Umbilical cord (tissue), 1 donor: ENCODE measurements at regions not wholly inside any gene's neighbourhood (a gene's known extent, or its start where the extent isn't known, plus 50 kb on each side); places are given as distances from the start of the nearest gene placed in this dataset.

Experiments used
- DNase-seq: peaks from one replicate; pipeline ENCODE4 v3.0.0-alpha.2; 2015; ENCODE audit warnings: low spot score

DNA sequence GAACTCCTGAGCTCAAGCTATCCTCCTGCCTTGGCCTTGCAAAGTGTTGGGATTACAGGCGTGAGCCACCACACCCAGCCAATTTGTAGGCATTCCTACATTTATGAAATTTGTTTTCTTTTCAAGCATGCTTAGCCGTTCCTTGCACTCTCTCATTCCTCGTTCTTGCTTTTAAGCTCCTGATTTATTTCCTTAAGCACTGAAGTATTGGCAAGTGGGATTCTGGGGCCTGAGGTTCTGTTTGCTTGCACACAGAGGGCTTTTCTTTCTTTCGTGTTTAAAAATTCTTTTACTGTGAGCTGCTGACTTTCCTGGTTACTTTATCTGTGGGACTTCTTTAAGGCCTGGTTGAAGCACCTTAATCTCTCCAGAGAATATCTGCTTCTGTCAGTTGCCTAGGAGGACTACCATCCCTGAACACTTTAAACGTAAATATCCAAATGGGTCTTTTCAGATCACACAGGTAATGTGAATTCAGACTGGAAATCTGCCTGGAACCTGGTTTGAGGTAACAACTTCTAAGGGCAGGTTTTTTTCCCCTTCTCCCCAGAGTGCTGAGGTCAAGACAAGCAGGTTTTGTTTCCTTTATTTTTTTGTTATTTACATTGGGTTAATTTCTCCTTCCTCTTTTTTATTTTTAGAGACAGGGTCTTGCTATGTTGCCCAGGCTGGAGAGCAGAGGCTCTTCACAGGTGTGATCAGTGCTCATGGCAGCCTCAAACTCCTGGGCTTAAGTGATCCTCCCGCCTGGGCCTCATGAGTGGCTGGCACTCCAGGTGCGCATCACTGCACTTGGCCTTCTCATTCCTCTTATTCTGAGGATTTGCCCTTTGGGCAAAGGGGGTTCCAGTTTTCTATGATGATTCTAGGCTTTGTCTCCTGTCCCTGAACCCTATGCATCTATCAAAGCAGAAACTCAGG, 102.9 kb downstream of the PFKFB3 start:
- DNase-seq, result peak; percentile 76

DNA sequence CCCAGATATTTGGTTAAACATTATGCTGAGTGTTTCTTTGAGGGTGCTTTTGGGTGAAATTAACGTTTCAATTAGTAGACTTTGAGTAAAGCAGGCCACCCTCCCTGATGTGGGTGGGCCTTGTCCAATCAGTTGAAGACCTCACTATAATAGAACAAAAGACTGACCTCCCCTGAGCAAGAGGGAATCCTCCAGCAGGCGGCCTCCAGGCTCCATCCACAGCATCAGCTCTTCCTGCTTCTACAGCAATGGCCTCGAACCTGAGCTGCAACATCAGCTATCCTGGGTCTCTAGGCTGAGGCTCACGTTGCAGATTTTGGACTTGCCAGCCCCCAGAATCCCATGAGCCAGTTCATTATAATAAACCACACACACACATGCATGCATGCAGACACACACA, 104.2 kb downstream of the PFKFB3 start:
- no peak for DNase-seq

DNA sequence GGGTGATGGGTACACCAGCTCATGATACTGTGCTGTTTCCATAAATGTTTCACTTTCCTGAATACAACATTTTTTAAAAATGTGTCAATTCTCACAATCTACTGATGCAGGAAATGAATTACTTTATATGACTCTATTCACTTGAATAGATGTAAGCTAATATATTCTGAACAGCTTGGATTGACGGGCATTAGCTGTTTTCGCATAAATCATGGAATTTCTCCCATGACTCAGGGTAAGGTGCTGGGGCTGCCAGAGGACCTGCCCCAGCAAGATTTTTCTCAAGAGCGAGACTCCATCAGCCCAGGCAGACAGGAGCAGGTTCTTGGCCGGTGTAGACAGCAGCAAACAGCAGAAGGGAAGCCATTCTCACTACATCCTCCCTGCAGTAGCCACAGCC, 107.1 kb downstream of the PFKFB3 start:
- DNase-seq, result no peak

DNA sequence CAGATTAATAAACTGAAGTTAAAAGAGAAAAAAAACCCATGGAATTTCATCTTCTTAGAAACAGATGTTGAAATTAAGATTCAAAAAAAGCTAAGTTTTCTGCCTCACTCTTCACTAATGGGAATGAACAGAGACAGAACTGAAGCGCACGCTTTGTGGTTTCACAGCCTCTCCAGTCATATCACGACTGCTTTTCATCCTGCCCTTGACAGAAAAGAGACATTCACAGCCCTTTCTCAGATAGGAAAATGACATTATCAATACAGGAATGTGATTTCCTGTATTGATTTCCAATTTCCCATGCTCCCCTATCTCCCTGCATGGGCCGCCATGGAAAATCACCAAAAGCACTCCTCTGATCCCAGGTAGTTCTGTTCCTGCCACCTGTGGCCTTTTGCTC, 108.2 kb downstream of the PFKFB3 start:
- no peak for DNase-seq

DNA sequence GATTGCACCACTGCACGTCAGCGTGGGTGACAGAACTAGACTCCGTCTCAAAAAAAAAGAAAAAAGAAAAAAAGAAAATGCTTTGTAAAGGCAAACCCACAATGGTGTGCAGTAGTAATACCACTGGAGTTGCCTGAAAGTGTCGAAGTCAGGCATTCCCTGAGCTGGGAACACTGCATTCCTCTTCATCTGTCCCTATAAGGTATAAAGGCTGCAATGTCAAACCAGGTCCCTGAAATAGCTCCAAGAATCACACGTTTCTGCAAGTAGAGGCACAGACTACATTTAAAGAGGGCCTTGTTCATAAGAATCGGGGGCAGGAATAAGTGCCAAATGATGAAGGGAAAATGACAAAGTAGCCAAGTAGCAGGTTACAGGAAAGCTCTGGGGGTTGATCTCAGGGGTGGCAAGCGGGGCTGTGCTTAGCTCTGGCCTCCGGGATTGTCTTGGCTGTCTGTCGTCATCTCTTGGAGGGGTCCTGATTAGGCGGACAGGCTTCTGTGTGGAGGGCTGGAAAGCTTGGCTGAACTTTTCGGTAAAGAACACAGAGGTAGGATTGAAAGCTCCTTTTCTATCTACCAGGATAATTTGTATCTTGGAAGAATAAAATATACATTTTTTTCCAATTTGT, 109.1 kb downstream of the PFKFB3 start:
- no peak for DNase-seq

DNA sequence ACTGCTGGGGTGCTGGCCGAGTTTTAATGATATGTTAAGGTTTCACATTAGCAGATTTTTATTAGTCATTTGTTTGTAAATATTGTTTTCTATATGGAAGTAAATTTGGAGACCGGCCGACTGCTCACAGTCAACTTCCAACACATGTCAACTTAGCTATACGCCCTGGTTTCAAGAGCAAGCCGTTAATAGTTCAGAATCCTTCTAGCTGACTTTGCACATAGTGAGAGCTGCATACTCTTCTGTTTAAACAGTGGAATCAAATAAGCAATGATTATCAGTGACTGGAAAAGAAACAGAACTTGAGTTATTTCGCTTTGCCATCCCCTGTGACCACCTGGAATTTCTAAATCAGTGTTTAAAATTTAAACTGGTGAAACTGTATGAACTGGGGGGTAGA, 109.9 kb downstream of the PFKFB3 start:
- DNase-seq, result no peak

DNA sequence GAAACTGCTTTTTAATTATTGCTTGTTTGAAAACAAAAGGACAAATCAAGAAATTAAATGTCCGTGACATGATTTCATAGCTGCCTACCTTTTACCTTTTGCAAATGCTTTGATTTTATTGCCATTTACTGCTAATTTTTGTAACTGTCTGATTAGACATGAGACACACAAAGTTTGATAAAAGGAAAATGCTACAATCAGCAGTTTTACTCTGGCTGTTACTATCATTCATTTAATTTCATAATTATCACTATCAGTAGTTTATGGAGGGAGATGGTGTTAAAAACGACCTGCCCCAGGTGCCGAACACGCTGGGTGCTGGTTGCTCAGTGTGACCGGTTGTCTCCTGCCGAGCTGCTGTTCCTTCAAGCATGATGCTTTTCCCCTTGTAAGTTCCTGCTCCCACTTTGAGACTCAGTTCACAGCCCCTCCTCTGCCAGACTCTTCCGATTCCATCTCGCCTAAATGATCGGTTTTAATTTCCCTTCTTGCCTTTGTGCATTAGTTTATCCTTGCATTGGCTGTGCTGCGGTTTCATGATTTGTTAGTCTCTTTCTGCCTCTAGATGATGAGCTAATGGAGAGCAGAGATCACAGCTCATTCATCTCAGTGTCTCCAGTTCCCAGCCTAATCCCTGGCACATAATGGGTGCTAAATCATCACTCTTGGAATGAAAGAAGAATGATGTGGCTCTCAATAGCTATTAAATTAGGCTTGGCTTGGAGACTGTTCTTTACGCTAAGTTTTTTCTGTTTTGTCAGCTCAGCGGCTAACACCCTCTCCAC, 110.6 kb downstream of the PFKFB3 start:
- DNase-seq, result no peak

DNA sequence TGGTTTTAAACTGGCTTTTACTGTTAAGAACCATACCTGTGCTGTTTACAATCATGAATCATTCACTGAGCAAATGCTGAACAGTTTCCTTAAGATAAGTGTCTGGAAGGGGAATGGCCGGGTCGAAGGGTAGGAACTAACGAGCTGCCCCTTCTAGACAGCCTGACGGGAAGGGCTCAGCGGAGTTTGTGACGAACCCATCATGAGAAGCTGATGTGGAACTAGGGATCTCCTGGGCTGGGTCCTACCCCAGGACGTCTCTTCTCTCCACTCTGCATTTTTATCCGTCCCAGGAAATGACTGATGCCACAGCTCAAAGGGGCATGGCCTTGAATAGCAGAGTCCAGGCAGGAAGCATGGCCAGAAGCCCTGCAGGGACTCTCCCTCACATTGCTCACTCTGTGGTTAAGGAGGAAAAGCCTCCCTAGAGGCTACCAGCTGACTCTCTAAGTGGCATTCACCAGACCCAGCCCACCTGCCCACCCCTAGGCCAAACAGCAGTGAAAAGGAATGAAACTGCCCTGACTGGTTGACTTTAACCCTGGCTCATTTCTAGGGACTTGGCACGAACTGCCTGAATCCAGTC, 112.0 kb downstream of the PFKFB3 start:
- DNase-seq, result no peak

DNA sequence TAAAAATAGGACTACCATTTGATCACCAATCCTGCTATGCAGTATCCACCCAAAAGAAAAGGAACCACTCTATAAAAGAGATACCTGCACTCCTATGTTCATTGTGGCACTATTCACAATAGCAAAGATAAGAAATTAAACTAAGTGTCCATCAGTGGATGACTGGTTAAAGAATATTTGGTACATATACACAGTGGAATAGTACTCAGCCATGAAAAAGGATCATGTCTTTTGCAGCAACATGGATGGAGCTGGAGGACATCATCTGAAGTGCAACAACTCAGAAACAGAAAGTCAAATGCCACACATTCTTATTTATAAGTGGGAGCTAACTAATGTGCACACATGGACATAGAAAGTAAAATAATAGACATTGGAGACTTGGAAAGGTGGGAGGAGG, 116.4 kb downstream of the PFKFB3 start:
- DNase-seq, result no peak

DNA sequence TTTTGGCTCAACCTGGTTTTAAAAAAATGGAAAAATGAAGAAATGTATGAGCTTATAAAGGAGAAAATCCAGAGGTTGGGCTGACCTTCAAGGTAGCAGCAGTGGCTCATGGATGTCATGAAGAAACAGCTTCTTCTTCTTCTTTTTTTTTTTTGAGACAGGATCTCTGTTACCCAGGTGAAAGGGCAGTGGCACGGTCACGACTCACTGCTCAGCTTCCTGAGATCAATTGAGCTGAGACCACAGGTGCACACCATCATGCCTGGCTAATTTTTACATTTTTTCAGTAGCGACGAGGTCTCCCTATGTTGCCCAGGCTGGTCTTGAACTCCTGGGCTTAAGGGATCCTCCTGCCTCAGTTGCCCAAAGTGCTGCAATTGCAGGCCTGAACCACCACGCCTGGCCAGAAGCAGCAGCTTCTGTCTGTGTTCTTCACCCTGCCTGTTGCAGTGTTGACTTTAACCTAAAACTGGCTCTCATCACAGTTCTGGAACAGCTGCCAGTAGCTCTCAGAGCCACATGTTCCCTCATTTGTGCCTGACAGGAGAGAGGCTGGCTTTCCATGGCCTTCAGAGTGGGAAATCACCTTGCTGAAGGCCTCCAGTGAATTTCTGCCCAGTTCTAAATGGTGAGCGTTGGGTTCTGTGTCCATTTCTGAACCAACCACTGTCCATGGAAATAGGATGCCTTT, 117.7 kb downstream of the PFKFB3 start:
- no peak for DNase-seq

DNA sequence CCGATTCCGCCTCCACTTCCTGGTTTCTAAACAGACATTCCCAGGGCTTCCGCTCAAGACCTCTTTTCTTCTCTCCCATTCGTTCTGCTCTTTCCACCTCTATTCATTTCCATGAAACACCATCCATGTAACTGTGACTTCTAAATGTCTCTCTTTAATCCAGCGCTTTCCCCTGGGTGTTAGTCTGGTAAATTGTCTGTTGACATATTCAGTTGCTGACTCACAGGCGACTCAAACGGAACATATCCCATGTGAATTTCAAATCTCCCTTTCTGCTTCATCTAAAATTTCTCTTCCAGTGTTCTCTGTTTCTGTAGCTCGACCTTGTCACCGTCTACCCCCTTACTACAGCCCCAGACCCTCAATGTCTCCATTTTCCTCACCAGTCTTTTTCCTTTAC, 119.1 kb downstream of the PFKFB3 start:
- DNase-seq, result no peak

DNA sequence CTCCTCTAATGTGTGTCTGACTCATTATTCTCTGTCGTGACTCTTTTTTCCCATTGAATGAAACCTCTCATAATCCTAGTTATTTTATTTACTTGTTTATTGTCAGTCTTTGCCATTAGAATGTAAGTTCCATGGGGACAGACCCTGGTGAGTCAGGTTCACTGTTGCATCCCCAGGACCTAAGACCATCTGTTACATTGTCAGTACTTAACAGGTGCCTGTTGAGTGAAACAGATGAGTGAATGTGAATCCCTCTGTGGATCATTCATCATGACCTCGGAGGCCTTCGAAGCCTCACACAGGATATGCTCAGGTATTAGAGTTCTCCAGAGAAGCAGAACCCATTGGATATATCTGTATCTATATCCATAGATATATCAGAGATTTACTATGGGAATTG, 120.1 kb downstream of the PFKFB3 start:
- DNase-seq, result no peak

DNA sequence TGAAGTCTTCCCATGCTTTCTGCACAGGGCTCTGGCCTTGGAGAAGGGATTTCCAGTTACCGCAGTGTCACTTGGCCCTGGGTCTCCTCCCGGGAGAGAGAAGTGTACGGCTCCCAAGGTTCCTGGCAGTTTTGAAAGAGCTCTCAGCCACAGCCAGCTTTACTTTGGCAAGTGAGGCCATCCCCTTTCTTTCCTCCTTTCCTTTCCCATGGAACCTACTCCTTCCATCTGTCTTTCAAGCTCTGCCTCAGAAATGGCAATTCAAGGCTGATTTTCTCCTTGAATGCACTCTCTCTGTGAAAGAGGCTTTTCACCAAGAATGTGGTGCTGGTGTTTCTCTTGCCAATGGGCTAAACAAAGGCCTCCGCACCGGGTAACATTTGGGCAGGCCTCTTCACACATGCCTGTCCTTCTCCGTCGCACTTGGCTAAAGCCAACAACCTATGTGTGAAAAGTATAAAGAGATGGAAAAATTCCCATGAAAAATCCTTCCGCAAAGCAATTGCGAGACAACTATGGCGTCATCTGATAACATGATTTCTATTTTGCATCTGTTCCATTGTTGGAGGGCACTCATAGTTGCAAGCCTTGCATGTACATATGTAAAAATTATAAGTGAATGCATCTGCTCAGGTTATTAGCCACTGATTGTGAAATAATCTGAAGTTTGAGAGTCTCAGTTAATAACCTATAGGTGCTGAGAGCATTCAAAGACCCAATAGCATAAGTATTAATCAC, 125.4 kb downstream of the PFKFB3 start:
- DNase-seq, result no peak

DNA sequence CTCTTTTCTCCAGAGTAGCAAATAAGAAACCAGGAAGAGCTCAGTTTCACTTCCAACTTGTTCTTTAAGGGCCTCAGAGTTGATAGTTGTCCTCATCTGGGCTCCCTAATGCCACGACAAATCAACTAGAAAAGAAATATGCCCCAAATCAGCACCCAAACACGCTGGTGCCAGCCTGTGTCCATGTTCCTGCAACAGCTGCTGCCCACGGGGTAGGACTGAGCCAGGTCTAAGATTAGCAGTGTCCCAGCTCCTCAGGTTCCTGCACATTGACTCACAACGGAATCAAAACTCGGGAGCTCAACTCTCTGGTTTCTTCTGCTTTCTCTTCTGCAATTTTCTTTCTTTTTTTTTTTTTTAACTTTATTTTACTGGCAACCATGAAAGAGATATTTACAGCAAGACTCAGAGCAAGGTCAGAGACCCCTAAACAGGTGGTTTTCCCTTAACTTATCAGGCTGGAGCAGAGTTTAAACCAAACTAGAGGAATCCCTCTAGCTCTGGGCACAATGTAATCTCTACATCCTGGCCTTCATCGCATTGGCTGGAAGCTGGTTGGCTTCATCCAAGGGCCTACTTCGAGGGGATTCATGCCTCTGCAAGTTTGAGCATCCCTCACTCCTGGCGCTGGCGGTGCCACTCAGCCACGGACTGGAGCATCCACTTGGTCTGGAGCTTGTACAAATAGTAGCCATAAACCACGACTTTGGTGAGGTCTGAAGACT, 126.1 kb downstream of the PFKFB3 start:
- DNase-seq, result peak; percentile 6

DNA sequence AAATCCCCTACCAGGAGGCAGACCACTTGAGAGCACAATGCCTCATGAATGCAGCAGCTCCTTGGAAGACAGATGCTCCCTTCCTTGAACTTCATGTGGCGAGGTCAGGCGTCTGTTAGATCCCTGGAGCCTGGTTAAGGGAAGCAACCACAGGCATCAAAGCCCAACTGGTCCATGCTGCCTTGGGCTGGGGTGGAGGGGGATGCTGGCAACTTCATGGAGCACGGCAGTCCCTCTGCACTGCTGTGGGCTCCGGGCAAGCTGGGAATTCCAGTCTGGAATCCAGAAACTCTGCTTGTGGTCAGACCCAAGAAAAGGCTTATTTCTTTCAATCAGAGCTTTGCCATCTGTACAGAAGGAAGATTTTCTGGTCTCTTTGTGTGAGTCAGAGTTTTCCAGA, 130.4 kb downstream of the PFKFB3 start:
- no peak for DNase-seq

DNA sequence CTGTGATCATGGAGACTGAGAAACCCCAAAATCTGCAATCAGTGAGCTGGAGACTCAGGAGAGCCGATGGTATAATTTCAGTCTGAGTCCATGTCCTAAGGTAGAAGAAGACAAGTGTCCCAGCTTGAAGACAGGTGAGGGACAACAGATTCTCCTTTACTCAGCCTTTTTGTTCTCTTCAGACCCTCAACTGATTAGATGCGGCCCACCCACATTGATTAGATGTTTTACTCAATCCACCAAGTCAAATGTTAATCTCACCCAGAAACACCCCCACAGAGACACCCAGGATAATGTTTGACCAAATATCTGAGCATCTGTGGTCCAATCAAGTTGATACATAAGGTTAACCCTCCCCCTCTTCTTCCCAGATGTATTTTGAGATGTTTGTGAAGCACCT, 131.2 kb downstream of the PFKFB3 start:
- no peak for DNase-seq

DNA sequence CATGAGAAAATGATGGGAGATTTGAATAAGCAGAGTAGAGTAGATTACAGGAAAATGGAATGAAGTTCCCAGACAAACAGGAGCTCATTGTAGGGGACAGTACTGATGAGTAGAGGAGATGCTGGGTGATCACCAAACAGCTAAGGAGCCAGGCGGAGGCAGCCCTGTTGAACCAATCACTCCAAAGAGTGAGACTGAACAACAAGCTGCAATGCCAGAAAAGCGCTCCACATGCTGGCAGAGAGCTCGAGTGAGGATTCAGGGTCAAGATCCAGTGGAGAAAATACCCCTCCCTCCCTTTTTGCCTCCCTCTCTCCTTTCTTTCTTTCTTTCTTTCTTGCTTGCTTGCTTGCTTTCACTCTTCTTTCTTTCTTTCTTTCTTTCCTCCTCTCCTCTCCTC, 133.3 kb downstream of the PFKFB3 start:
- no peak for DNase-seq

DNA sequence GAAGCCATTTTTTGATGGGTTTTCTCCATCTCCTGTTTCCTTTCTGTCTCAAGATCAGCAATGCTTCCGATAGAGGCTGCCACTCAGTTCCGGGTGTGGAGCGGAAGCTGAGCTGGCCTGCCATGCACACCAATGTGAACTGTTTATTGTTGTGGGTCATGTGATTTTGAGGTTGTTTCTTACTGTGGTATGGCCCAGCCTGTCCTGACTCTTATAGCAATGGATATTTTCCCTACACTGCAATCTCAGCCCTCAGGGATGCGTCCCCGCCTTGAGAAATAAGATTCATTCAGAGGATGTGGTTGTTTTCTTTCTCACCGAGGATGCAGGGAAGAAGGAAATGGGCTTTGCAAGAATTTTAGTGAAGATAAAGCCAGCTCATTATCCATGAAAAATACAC, 134.7 kb downstream of the PFKFB3 start:
- DNase-seq, result no peak

DNA sequence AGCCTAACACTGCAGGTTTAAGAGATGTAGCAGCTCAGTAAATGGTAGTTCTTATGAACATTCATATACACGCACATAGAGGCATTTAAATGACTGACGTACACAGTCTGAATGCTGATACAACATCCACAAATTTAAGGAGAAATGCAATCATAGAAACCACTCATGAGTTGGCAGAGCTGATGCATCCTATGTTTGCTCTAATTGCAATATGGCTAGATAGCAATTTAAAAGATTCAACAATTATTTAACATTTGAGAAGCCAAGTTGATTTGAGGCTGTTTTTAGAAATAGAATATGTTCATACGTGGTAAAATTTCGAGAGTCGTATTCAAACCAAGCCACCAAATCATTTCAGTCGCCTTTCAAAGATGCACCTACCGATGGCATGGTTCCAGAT, 135.6 kb downstream of the PFKFB3 start:
- DNase-seq, result no peak

DNA sequence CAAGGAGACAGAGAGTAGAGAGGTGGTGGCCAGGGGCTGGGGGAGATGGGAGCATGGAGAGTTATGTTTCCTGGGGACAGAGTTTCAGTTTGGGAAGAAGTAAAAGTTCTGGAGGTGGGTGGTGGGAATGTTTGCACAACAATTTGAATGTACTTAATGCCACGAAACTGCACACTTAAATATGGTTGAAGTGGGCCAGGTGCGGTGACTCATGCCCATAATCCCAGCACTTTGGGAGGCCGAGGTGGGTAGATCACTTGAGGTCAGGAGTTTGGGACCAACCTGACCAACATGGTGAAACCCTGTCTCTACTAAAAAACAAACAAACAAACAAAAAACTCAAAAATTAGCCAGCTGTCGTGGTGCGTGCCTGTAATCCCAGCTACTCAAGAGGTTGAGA, 137.2 kb downstream of the PFKFB3 start:
- no peak for DNase-seq
